ENCODE measurements at regions not wholly inside any gene's neighbourhood (a gene's known extent, or its start where the extent isn't known, plus 50 kb on each side); places are given as distances from the start of the nearest gene placed in this dataset.

GRCh38 chr1:238177960-238178645 is 287.4 kb upstream of the ZP4 start:
- TF ChIP-seq CTCF (IDR thresholded peaks at IDR 0.05) (no peak), POLR2A (IDR thresholded peaks at IDR 0.05) (no peak)
